Loucy (cell line): ENCODE measurements at regions not wholly inside any gene's neighbourhood (a gene's known extent, or its start where the extent isn't known, plus 50 kb on each side); places are given as distances from the start of the nearest gene placed in this dataset.

Experiments
- CTCF ChIP-seq: fragments of 200-600 bp; sonication (generic); conservative IDR thresholded peaks from 2 replicates; pipeline ENCODE4 v1.5.1; 2014; ENCODE audit warnings: mild to moderate bottlenecking, antibody characterized with exemption, low read length
- EZH2phosphoT487 ChIP-seq: fragments of 200-600 bp; IDR thresholded peaks from 2 replicates; pipeline ENCODE4 v1.6.1; 2018; ENCODE audit warnings: antibody characterized with exemption, mild to moderate bottlenecking, moderate library complexity, borderline replicate concordance

- TF ChIP-seq CTCF (no peak), EZH2phosphoT487 (no peak)
Measured at GRCh38 chr3:144496141-144496835, 524.7 kb downstream of the DIPK2A start.
